ENCODE measurements at regions not wholly inside any gene's neighbourhood (a gene's known extent, or its start where the extent isn't known, plus 50 kb on each side); places are given as distances from the start of the nearest gene placed in this dataset.

DNA sequence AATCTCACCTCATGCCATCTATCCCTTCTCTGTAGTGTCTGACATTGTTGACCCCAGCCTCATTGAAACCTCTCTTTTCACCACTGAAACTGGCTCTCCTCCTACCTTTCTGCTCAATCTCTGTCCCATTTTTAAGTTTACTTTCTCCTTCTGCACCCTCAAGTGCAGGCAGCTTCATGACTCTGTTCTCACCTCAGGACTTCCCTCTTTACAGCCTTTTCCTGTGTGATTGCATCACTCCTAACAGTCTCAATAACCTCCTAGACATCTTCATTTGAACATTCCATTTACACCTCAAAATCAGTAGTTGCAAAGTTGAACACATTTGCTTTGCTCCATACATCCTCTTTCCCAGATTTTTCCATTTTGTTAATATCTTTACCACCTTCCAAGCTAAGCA is 172.1 kb downstream of the RASEF start:
- TF ChIP-seq EZH2phosphoT487 (IDR thresholded peaks at IDR 0.05; ENCODE audit: borderline replicate concordance, low read length) (no peak), CTCF (IDR thresholded peaks at IDR 0.05; ENCODE audit: low read depth, low read length, poor library complexity, severe bottlenecking) (no peak)

Measured in DOHH2 (cell line).